WTC11 (cell line): ENCODE measurements at regions not wholly inside any gene's neighbourhood (a gene's known extent, or its start where the extent isn't known, plus 50 kb on each side); places are given as distances from the start of the nearest gene placed in this dataset.

Experiments used
- ATAC-seq: fragments of 200-7000 bp; cut with Tn5 transposase; 2 replicates; pipeline ENCODE4 v1.10.0; 2021; ENCODE audit warnings: mild to moderate bottlenecking, moderate library complexity
- CTCF ChIA-PET: fragments of 300-600 bp; sonication (Branson Sonifier 250); formaldehyde crosslinking; loops from one replicate; lab custom pipeline; 2021; ENCODE audit warnings: antibody characterized with exemption; lab: Charles Lee
- POLR2A ChIA-PET: fragments of 350-600 bp; sonication (Branson Sonifier 250); formaldehyde crosslinking; loops from one replicate; lab custom pipeline; 2021; ENCODE audit warnings: antibody characterized with exemption; lab: Charles Lee
- DNase-seq: peaks from one replicate; pipeline ENCODE4 v3.0.0; 2021; ENCODE audit warnings: low spot score
- H3K27ac Mint-ChIP-seq: 2 replicates; pipeline ENCODE4 v1.8.0; 2021; ENCODE audit warnings: mixed read lengths
- H3K27me3 Mint-ChIP-seq: 2 replicates; pipeline ENCODE4 v1.8.0; 2021; ENCODE audit warnings: low read depth, mild to moderate bottlenecking, moderate library complexity, mixed read lengths
- H3K36me3 Mint-ChIP-seq: 2 replicates; pipeline ENCODE4 v1.8.0; 2021; ENCODE audit warnings: mixed read lengths
- H3K4me1 Mint-ChIP-seq: 2 replicates; pipeline ENCODE4 v1.8.0; 2022; ENCODE audit warnings: mixed read lengths
- H3K4me3 Mint-ChIP-seq: 2 replicates; pipeline ENCODE4 v1.8.0; 2021; ENCODE audit warnings: mild to moderate bottlenecking, moderate library complexity, mixed read lengths
- H3K9me3 Mint-ChIP-seq: 2 replicates; pipeline ENCODE4 v1.8.0; 2021; ENCODE audit warnings: mixed read lengths
- ATF3 ChIP-seq: sonication (generic); formaldehyde crosslinking; conservative IDR thresholded peaks from 2 replicates; pipeline ENCODE4 v1.8.1; 2022; ENCODE audit warnings: mild to moderate bottlenecking, missing genetic modification reagents
- CREB1 ChIP-seq: sonication (generic); formaldehyde crosslinking; IDR thresholded peaks from 2 replicates; pipeline ENCODE4 v1.8.0; 2023; ENCODE audit warnings: mild to moderate bottlenecking, missing genetic modification reagents
- ETV6 ChIP-seq: sonication (generic); formaldehyde crosslinking; IDR thresholded peaks from 2 replicates; pipeline ENCODE4 v1.8.1; 2022; ENCODE audit warnings: mild to moderate bottlenecking, missing genetic modification reagents
- KAT7 ChIP-seq: sonication (generic); formaldehyde crosslinking; IDR thresholded peaks from 2 replicates; pipeline ENCODE4 v1.8.1; 2023; ENCODE audit warnings: missing genetic modification reagents, mild to moderate bottlenecking, borderline replicate concordance
- NFATC4 ChIP-seq: fragments of 250-450 bp; sonication (Bioruptor Pico); IDR thresholded peaks from 2 replicates; pipeline ENCODE4 v1.9.0; 2021; ENCODE audit warnings: mild to moderate bottlenecking
- NR2C2 ChIP-seq: sonication (generic); formaldehyde crosslinking; IDR thresholded peaks from 2 replicates; pipeline ENCODE4 v1.8.0; 2022; ENCODE audit warnings: mild to moderate bottlenecking, missing genetic modification reagents
- PRDM15 ChIP-seq: sonication (generic); formaldehyde crosslinking; IDR thresholded peaks from 2 replicates; pipeline ENCODE4 v1.8.0; 2022; ENCODE audit warnings: missing genetic modification reagents
- SMAD3 ChIP-seq: sonication (generic); formaldehyde crosslinking; IDR thresholded peaks from 2 replicates; pipeline ENCODE4 v1.8.0; 2022; ENCODE audit warnings: missing genetic modification reagents, mild to moderate bottlenecking, borderline replicate concordance
- USF2 ChIP-seq: sonication (generic); formaldehyde crosslinking; IDR thresholded peaks from 2 replicates; pipeline ENCODE4 v1.8.1; 2023; ENCODE audit warnings: mild to moderate bottlenecking, missing genetic modification reagents, moderate library complexity
- ZMAT4 ChIP-seq: fragments of 250-450 bp; sonication (Bioruptor Pico); IDR thresholded peaks from 2 replicates; pipeline ENCODE4 v1.9.0; 2021; ENCODE audit warnings: mild to moderate bottlenecking
- ZSCAN18 ChIP-seq: fragments of 250-450 bp; sonication (Bioruptor Pico); IDR thresholded peaks from 2 replicates; pipeline ENCODE4 v2.1.2; 2022; ENCODE audit warnings: mild to moderate bottlenecking, moderate library complexity
- TF ChIP-seq, protein P1 (sequence below): sonication (generic); formaldehyde crosslinking; IDR thresholded peaks from 2 replicates; pipeline ENCODE4 v1.8.0; 2022; ENCODE audit warnings: mild to moderate bottlenecking, missing genetic modification reagents
- TF ChIP-seq, protein P2 (sequence below): fragments of 250-450 bp; sonication (Bioruptor Pico); conservative IDR thresholded peaks from 2 replicates; pipeline ENCODE4 v1.9.0; 2021; ENCODE audit warnings: mild to moderate bottlenecking

GRCh38 chrX:69018416-69019072, 146.7 kb downstream of the PJA1 start:
- no peaks in the 10 kb centered on the region for H3K4me1 Mint-ChIP-seq

More at GRCh38 chrX:69018416-69019072, 146.7 kb downstream of the PJA1 start:
- Mint-ChIP-seq H3K4me3 (no peak overlapping the region), H3K27me3 (no peaks in the 10 kb centered on the region), H3K9me3 (no peaks in the 10 kb centered on the region), H3K27ac (no peak overlapping the region), H3K36me3 (no peaks in the 10 kb centered on the region)
- ChIA-PET CTCF (no interaction called here), POLR2A (no interaction called here)
- no peak for ATAC-seq
- no peak for DNase-seq
- no peak for TF ChIP-seq SMAD3 (CRISPR knock-in tag)
- no peak for TF ChIP-seq PRDM15 (CRISPR knock-in tag)
- TF ChIP-seq NFATC4 (CRISPR knock-in tag) = no peak
- no peak for TF ChIP-seq CREB1 (CRISPR knock-in tag)
- no peak for TF ChIP-seq ZMAT4 (CRISPR knock-in tag)
- no peak for TF ChIP-seq ATF3 (CRISPR knock-in tag)
- no peak for TF ChIP-seq KAT7
- TF ChIP-seq, protein P1, sequence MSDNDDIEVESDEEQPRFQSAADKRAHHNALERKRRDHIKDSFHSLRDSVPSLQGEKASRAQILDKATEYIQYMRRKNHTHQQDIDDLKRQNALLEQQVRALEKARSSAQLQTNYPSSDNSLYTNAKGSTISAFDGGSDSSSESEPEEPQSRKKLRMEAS (CRISPR knock-in tag) = no peak
- TF ChIP-seq, protein P2, sequence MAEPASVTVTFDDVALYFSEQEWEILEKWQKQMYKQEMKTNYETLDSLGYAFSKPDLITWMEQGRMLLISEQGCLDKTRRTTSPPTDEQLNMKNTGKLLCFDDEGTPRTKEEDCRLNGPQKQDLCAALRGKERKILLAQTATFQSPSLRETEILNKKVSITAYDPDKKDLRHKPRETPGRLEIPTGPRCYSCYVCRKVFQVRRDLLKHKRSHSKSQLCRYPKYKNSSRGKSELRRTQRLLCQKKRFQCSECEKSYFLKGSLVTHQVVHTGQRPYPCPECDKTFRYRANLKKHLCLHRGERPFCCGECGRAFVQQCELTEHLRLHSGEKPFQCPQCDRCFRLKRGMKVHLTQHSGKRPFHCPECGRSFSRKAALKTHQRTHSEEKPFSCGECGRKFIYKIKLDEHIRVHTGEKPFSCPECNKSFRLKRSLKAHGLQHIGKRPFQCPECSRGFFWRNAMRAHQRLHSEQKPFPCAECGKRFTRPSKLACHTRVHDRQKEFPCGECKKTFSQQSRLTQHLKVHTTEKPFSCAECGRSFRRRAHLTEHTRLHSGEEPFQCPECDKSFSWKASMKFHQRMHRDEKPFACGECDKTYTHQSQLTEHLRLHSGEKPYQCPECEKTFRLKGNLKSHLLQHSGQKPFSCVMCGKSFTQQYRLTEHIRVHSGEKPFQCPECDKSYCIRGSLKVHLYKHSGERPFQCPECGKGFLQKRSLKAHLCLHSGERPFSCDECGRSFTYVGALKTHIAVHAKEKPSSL (CRISPR knock-in tag) = no peak
- no peak for TF ChIP-seq USF2
- no peak for TF ChIP-seq ZSCAN18 (CRISPR knock-in tag)
- no peak for TF ChIP-seq NR2C2 (CRISPR knock-in tag)
- TF ChIP-seq ETV6 (CRISPR knock-in tag) = no peak
